GM23338 (cell line): ENCODE measurements at regions not wholly inside any gene's neighbourhood (a gene's known extent, or its start where the extent isn't known, plus 50 kb on each side); places are given as distances from the start of the nearest gene placed in this dataset.

Source experiments
- POLR2AphosphoS5 ChIP-seq: IDR thresholded peaks from 2 replicates; pipeline ENCODE4 v1.6.1; 2016; ENCODE audit warnings: antibody characterized with exemption, low read depth
- TF ChIP-seq, protein P1 (sequence below), 2 experiments: fragments of 200-600 bp in 1 of 2; sonication (generic) in 1 of 2; conservative IDR thresholded peaks; 2 replicates each; pipeline versions ENCODE4 v1.5.1 to v1.6.1; 2016 to 2017; ENCODE audit warnings: antibody characterized with exemption in 2 of 2, low read depth in 2 of 2, mild to moderate bottlenecking in 2 of 2, moderate library complexity in 1 of 2

DNA sequence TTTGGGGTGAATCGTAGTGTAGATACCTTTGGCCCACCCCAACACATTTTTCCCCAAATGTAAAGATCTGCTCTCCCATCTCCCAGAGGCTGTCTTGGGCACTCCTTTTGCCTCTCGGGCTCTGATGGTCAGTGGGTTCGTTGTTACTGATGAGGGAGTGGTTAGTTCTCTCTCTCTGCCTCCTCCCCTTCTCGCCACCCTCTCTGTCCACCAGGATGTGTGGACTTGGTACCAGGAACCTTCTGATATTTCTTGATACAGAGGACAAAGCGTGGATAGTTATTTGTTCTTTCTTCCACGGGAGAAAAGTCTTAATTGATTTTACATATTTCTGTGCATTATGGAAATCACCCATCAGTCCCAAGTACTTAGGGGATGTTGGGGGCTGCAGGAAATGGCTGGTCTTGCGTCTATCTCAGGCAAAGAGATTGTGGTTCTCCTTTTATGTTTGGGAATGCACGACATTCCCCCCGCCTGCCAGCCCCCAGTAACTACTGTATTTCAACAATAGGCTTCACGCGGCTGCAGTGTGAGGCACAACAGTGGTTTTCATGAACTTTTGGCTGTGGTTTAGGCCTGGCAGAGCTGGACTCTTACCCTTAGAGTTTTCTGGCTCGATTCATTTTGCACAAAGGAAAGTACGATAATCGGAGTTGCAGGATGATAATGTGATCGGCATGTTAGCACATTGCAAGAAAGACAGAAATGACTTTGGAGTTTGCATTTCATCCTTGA is 79.0 kb upstream of the ZNF536 start:
- TF ChIP-seq, protein P1, sequence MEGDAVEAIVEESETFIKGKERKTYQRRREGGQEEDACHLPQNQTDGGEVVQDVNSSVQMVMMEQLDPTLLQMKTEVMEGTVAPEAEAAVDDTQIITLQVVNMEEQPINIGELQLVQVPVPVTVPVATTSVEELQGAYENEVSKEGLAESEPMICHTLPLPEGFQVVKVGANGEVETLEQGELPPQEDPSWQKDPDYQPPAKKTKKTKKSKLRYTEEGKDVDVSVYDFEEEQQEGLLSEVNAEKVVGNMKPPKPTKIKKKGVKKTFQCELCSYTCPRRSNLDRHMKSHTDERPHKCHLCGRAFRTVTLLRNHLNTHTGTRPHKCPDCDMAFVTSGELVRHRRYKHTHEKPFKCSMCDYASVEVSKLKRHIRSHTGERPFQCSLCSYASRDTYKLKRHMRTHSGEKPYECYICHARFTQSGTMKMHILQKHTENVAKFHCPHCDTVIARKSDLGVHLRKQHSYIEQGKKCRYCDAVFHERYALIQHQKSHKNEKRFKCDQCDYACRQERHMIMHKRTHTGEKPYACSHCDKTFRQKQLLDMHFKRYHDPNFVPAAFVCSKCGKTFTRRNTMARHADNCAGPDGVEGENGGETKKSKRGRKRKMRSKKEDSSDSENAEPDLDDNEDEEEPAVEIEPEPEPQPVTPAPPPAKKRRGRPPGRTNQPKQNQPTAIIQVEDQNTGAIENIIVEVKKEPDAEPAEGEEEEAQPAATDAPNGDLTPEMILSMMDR (conservative IDR thresholded peaks at IDR 0.05; ENCODE audit: low read depth in 2 of 2): no peak
- no peak for TF ChIP-seq POLR2AphosphoS5
